Glomerular visceral epithelial cell (primary cell): ENCODE measurements at regions not wholly inside any gene's neighbourhood (a gene's known extent, or its start where the extent isn't known, plus 50 kb on each side); places are given as distances from the start of the nearest gene placed in this dataset.
"Not testable (repeated sequence)": the region's sequence is repeated elsewhere in the genome, so short reads cannot be mapped to it uniquely, and the experiment has no call there.

ENCODE experiments used
- DNase-seq: peaks from one replicate; pipeline ENCODE4 v3.0.0-alpha.2; 2016; ENCODE audit errors: extremely low spot score

DNA sequence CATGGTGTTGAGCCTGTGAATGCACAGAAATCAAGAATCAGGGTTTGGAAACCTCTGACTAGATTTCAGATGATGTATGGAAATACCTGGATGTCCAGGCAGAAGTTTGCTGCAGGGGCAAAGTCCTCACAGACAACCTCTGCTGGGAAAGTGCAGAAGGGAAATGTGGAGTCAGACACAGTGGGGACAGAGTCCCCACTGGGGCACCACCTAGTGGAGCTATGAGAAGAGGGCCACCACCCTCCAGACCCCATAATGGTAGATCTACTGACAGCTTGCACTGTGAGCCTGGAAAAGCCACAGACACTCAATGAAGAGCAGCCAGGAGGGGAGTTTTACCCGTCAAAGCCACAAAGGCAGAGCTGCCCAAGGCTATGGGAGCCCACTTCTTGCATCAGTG, 181.9 kb upstream of the SEMA6A start:
- no peak for DNase-seq

DNA sequence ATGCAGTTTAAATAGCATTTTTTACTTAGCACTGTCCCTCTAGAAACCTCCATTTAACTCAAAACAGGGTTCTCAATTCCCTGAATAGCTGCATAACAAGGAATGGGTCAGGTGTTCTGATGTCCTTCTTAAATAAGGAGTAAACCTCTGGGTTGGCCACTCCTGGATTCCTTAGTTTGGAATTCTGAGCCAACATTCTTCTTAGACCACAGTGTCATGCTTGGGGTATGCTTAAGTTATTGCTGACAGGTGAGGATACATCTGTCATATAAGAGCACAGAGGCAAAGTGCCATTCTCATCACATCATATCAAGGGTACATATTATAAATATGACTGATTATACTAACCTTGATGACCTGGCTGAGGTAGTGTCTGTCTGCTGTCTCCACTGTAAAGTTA, 179.9 kb upstream of the SEMA6A start:
- DNase-seq = peak; percentile 69

DNA sequence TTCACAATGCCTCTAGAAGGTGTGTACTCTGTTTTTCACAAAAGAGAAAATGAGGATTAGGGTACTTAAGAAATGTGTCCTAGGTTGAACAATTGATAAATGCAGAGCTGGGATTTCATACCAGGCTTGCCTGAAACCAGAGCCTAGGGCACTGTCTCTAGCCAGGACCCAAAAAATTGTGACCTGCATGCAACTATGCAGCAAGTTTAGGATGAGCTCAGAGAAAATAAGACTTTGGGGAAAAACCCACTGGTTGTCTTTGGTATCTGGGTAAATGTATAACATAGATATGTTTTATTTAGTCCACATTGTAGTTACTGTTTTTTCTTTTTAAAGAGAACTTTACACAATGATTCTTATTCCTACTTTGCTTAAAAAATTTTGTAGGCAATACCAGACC, 177.1 kb upstream of the SEMA6A start:
- no peak for DNase-seq

DNA sequence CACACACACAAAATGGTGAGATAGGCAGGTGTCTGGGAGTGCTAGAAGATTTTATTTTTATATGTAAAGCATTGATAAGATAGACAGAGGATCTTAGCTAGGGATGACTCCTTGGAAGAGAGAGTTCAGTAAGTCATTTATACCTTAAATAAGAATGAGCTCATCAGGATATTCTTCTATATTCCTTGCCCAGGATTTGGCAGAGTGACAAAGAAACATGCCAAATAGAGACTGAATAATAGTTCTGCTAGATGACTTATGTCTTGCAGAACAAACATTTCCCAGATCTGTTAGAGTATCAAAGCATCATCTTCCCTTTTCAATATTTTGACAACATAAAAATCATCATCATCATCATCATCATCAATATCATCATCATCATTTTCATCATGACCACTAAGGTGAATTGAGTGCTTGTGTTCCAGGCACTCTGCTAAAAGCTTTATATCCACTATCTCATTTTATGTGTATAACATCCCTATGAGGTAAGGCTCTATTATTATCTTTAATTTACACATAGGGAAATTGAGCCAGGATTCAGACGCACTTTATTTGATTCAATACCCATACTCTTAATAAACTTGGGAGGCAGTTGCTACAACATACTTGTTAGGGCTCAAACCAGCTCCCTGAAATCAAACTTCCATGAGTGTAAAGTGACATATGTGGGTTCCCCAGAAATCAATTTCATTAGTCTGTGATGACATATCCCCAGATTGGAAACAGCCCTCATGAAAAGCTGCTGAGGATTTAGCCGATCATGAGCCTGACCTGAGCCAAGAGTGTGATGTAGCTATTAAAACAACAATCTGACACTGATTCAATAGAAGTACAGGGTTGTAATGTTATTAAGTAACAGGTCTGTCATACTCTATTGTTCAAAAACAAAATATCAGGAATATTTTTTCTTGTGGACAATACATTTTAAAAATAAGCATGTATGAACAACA, 176.3 kb upstream of the SEMA6A start:
- DNase-seq = peak; percentile 64

DNA sequence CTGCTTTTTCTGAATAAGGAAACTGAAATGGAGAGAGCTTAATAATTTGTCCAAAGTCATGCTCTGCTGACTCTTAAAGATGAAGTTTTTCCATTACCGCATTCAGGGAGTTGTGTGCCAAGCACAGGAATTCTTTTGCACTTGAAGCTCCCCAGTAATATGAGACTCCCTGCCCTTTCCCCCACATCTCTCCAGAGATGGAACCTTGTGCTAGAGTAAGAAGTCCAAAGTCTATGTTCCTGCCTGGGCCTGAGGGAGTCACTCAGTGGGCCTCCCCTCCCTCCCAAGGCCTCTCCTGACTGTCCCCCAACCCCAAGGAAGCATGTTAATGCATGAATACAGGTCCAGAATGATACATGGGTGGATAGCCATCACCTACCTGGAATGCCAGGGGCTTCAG, 173.3 kb upstream of the SEMA6A start:
- DNase-seq = peak; percentile 69

DNA sequence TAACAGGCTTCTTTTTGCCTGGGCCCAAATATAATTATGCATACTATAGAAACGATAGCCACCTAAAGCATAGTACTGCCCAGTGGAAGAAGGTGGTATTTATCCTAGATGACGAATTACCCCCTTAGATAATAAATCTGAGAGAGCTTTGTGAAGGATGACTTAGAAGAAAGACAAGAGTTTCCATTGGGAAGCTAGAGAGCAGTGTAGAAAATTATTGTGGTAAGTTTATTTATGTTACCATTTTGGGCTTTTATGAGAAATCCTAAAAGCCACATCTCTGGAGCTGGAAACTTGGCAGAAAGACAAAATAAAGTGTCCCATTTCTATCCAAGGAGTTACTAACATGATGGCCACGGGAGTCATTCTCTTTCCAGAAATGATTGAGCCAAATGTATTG, 172.0 kb upstream of the SEMA6A start:
- no peak for DNase-seq

DNA sequence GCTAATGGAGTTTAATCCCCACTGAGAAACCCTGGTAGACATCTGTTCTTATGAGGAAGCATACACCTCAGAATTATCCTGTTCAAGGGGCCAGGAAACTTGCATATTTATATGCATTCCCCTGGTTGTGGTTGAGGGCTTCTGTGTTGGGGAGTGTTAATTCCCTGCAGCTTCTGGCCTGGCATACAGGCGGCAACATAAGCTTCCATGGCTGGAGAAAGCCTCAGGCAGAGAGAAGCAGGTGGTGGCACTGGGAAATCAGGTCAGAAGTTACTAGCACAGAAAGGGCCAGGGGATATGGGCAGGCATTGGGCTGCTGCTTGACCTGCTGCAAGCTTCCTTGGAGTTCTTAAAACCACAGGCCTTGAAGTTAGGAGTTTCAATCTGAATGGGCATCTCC, 166.1 kb upstream of the SEMA6A start:
- DNase-seq = no peak

DNA sequence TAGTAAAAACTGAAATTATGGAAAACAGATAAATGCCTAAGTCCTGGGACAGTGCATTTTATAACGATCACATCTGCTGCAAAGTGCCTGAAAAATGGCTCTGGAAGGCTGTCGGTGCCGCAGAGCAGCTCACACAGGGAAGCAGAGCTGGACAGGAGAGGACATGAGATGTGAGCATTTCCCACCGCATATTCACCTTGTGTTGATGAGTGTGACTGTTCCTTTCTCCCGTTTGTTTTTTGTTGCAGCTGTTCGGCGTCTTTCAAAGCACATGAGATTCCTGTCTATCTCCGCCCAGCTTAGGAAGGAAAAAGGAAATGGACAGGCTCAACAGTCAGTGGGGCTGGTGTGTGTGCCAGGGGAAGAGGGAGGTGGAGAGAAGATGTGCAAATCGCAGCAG, 164.9 kb upstream of the SEMA6A start:
- DNase-seq = no peak

DNA sequence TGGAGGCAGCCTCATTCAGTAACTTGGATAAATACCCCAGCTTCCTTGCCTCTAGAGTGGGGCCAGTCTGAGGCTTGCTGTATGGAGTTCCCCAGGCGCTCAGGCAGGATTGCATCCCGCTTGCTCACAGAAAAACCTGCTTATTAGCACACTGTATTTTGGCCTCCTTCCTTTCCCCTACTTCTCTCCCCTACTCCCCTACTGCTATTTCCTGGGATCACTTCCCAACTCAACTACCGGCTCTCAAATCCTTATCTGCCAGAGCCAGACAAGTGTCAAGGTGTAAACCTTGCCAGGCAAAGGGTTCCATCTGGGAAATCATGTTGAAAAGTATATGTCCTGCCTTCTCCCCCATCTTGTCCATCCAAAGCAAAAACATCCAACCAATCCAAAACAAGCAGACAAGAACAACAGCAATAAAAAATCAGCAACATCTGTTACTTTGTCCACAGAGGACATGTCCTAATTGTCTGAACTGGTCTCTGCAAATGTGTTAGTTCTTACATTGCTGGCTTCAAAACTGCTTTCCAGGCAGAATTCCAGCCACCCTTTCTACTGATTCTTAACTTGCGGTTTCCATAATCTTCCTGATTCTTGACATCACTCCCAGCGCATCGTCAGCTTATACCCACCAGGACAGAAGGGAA, 164.1 kb upstream of the SEMA6A start:
- no peak for DNase-seq

DNA sequence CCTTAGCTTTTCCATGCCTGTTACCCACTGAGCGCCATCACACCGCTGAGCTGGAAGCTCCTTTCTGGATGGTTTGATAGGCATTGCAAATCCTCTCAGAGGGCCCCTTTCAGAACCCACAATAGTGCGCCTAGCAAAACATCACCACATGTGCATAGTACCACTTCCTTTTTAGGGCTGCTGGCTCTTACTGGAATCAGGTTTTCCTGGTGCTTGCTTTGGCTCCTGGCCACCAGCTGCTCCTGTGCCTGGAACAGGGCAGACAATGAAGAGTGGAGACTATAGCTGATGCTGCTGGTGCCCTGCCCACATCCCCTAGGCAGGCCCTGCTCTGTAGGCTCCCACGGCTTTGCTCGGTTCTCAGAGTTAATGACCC, 163.6 kb upstream of the SEMA6A start:
- DNase-seq = no peak

DNA sequence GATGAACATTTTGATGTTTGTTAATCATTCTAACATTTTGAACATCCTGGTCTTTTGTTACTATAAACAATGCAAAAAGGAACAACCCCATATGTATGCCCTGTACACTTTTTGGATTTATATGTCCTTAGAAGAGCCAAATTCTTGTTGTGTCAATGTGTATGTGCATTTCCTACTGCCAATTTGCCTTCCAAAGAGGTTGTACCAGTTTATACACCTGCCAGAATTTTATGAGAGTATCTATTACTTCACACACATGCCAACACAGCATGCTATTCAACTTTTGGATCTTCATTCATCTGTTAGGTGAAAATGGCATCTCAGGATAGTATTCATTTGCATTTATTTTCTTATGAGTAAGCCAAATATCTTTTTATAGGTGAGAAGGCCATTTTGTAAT, 162.0 kb upstream of the SEMA6A start:
- no peak for DNase-seq

DNA sequence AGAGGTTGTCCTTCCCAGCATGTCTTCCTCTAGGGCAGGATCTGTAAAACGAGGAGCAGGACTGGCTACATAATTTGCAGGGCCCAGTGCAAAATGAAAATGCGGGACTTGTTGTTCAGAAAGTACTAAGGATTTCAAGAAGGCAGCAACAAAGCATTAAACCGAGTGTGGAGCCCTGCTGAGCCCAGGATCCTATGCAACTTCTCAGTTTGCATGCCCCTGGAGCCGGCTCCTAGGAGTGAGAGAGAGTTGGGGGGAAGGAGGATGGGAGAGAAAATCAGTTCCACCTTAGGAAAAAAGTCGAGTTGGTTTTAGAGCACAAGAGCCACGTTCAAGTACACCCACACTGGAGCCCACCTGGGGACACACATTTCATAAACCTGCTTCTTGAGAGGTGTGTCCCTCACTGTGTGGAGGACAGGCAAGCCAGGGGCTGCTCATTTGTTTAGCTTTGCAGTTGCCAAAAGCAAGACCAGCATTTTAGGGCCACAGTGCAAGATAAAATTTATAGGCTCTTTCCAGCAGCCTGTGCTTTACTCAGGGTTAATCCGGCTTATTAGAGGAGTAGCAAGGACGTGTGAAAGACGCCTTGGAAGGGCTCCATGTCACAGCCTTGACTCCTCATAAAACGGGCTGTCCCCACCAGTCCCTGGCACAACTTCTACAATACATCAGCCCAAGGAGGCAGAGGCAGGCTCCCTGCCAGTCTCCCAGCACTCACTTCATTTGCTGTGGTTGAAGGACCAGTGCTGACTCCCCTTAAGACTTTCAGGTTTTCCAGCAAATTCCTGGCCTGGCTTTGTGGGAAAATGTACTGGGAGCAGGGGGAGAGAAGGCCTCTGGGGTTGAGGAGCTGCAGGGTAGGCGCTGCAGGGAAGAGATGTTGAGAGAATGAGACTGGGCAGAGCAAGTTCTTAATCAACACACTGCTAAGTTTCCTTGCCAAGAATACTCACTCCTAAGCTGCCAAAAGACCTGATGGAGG, 159.7 kb upstream of the SEMA6A start:
- no peak for DNase-seq

DNA sequence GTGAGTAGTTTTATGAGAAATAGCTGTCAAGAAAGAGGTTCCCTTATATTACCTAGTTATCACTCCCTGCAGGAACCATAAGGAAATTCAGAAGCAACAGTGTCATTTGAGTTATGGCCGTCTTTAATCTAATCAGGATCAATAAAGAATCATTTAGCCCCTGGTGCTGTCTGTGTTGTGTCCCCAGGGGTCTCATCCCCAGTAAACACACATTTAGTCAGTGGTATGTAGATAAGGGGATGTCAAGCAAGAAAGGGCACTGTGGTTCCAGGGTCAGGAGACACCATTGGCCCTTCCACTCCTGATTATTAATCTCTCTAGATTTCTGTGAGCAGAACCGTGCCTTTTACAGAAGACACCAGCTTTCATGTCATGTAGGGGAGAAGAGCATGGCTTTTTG, 158.0 kb upstream of the SEMA6A start:
- no peak for DNase-seq

DNA sequence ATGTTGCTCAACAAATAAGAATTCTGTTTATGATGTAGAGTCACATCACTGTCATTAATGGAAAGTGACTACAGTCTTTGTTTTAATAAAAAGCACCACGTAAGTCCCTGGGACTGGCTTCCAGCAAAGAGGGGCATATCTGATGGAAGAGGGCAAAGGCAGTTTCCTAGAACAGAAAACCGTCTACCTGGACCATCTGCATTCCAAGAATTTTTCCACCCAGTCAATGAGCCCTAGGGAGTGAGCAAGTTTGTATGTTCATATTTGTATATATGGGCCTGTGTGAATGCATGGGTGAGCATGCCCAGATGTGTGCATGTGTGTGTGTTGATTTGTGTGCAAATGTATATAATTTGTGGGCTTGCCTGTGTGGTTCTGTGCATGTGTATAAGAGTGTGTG, 156.8 kb upstream of the SEMA6A start:
- no peak for DNase-seq

DNA sequence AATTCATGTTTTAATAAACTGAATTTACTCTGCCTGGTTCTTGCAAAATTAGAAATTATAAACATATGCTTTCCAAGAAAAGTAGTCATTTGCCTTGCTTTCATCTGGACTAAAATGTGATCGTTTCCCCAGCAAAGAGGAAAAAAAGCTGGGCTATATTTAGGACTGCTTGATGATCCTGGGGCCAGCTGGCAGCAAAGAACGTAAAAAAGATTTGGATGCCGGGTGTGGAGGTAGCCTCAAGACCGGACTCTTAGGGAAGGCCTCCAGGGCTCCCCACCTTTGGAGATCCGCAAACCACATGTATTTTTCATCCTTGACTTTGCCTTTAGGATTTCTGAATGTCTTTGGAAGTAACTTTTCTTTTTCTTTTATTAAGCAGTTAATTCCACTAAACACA, 156.1 kb upstream of the SEMA6A start:
- DNase-seq = no peak

DNA sequence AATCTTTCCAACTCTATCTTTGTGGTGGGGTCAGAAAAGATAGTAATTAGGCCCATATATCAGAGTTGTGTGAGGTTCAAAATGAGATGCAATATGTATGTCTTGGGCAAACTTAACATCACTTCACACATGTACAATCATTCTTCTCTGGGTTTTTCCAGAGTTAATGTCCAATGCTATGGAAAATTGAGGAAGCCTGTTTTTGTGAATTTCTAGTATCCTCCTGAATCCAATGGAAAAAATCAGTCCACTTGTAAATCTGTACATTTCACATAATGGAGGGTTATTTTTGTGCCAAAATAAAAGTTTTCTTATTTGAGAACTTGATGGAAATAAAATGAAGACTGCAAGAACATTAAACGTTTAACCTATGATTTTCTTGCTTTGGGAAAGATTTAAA, 155.6 kb upstream of the SEMA6A start:
- no peak for DNase-seq

DNA sequence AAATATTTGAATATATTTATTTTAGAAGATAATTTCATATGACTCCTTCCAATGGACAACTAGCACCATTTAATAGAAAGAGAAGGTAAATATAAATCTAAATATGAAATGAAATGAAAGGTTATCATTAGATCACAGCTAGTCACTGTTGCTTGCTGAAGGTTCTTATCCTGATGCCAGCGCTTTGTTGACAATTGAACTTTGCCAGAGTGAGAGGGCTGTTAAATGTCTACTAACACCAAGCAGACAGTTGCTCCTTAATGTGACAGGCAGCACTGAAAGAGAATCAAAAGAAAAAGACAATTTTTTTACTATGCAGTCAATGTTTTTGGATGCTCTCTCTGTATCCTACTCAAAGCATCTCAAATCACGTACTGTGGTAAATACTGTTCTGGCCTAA, 152.6 kb upstream of the SEMA6A start:
- no peak for DNase-seq

DNA sequence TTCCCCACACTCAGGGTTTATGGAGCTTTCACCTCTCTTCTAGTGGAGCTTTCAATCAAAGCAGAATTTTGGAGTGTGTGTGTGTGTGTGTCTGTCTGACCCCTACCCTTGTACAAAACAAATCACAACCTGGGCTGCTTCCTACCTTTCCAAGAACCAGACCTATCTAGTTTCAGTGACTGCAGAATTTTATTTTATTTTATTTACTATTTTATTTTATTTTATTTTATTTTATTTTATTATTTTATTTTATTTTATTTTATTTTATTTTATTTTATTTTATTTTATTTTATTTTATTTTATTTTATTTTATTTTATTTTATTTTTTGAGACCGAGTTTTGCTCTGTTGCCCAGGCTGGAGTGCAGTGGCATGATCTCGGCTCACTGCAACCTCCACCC, 151.6 kb upstream of the SEMA6A start:
- DNase-seq = not testable (repeated sequence)

DNA sequence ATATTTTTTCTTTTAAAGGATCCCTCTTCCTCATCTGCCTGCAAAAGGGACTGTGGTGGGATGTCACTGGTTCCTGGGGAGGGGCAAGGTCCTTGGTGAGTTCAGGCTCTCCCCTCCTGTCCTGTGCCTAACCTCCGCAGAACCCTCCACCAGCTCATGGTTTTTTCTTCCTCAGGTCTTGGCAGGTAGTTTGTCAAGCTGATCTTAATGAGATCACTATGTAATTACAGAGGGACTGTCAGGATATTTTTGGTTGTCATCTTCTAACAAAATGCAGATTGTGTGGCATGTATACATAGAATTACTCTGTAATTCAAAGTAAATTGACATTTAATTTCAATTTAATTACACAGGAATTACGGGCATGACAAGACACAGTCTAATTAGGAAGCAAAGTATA, 150.3 kb upstream of the SEMA6A start:
- no peak for DNase-seq

DNA sequence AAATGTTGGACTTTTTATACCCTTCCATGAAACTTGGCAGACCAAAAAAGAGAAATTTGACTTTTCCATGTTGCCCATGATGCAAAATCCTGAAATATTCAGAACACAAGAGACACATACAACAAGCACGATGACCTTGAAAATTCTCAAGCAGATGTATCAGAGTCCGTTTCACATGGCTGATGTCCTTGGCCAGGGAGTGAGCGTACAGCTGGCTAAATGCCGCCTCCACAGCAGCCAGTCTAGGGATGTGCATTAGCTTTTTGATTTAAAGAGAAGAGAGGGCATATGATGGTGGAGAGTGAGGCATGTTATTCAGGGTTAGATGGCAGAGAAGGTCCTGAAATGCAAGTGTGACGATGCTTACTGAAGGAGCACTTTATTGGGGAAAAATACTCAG, 148.0 kb upstream of the SEMA6A start:
- DNase-seq = no peak

DNA sequence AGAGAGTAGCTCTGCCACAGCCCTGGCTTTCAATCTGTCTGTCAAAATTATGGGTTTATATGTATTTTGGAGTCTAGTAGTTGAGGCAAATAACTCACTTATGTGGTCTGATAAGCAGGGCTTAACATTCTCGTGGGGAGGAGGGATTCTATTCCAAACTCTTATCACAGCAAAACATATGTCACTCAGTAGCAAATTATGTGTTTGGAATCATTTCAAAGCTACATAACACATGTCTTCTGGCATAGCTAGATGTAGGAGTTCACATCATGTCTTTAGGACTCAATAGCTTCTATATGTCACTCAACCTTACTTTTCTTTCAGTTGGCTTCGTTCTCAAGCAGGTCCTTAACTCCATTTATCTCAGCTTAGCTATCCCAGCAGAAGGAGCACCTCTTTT, 144.5 kb upstream of the SEMA6A start:
- no peak for DNase-seq

DNA sequence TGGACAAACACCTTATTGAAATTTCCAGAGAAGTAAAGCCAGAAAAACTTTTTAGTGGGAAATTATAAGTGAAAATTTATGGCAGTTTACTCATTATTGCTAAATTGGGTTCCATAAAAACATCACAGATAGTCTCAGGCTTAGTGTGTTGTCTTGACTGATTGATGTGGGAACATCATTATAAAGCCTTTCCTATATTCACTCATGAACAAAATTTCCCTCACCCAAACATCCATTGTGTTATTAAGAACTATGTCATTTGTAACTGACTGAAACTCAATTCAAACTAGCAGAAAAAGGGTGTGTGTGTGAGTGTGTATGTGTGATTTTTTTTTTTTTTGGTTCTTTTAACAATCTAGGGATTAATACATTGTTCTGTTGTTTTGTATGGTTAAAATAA, 143.7 kb upstream of the SEMA6A start:
- no peak for DNase-seq
